Thymus (tissue), 11 donors: ENCODE measurements at regions not wholly inside any gene's neighbourhood (a gene's known extent, or its start where the extent isn't known, plus 50 kb on each side); places are given as distances from the start of the nearest gene placed in this dataset.
"Not testable (repeated sequence)": the region's sequence is repeated elsewhere in the genome, so short reads cannot be mapped to it uniquely, and the experiment has no call there.

Experiments used
- DNase-seq, 9 donors: peaks; one replicate each; pipeline ENCODE4 v3.0.0-alpha.2; 2013; ENCODE audit warnings: low spot score in 9 of 9, low read depth in 6 of 9, missing footprints in 1 of 9
- H3K27ac ChIP-seq, 2 donors: one replicate each; pipeline ENCODE4 v1.5.1; 2013; ENCODE audit warnings: control low read depth in 1 of 2, low read depth in 1 of 2, low read length in 1 of 2, mild to moderate bottlenecking in 1 of 2, moderate library complexity in 1 of 2
- H3K27me3 ChIP-seq, 2 donors: one replicate each; pipeline ENCODE4 v1.5.1; 2013; ENCODE audit warnings: low read length in 1 of 2; ENCODE audit not compliant: control insufficient read depth in 2 of 2, insufficient read depth in 1 of 2
- H3K36me3 ChIP-seq, 2 donors: one replicate each; pipeline ENCODE4 v1.5.1; 2013; ENCODE audit warnings: low read length in 1 of 2, mild to moderate bottlenecking in 1 of 2, moderate library complexity in 1 of 2; ENCODE audit not compliant: control insufficient read depth in 2 of 2, insufficient read depth in 2 of 2
- H3K4me1 ChIP-seq, 2 donors: one replicate each; pipeline ENCODE4 v1.5.1; 2013; ENCODE audit warnings: low read length in 2 of 2; ENCODE audit not compliant: control insufficient read depth in 2 of 2, insufficient read depth in 2 of 2
- H3K4me3 ChIP-seq, 2 donors: one replicate each; pipeline ENCODE4 v1.5.1; 2013; ENCODE audit warnings: low read length in 2 of 2, control low read depth in 1 of 2, mild to moderate bottlenecking in 1 of 2
- H3K9me3 ChIP-seq, 2 donors: one replicate each; pipeline ENCODE4 v1.5.1; 2013; ENCODE audit warnings: low read length in 1 of 2, mild to moderate bottlenecking in 1 of 2; ENCODE audit not compliant: control insufficient read depth in 2 of 2, insufficient read depth in 1 of 2
- WGBS: extraction: QIAGEN DNeasy Blood & Tissue Kit; methylation state at CpG from one replicate; pipeline ENCODE4 v1.1.7; 2013; 5-methylcytosine and 5-hydroxymethylcytosine counted together
- donor health status: healthy.

DNA sequence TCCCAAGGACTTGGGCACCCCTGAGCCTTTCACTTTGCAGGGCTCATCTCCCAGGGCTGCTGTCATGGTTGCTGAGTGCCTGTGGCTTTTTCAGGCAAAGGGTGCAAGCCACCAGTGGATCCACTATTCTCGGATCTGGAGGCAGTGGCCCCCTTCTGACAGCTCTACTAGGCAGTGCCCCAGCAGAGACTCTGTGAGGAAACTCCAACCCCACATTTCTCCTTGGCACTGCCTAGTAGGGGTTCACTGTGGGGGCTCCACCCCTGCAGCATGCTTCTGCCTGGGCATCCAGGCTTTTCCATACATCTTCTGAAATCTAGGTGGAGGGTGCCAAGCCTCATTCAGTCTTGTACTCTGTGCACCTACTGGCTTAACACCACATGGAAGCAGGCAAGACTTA, 675.0 kb upstream of the MBL2 start:
- 93% methylated on average over 1 of the region's 1 CpG for WGBS
- Histone ChIP-seq H3K4me1 (no peaks in the 10 kb centered on the region), H3K36me3 (no peaks in the 10 kb centered on the region), H3K9me3 (peaks cover 0 to 4% of the 10 kb centered on the region in 2 donors), H3K27me3 (no peaks in the 10 kb centered on the region), H3K4me3 (no peak overlapping the region), H3K27ac (no peak overlapping the region)
- DNase-seq: no peak

GRCh38 chr10:53441843-53442242, 669.3 kb upstream of the MBL2 start:
- H3K27me3 ChIP-seq: no peaks in the 10 kb centered on the region
- DNase-seq: no peak
- 99% methylated on average over 1 of the region's 1 CpG for WGBS
- H3K4me3 ChIP-seq: no peak overlapping the region
- no peaks in the 10 kb centered on the region for H3K36me3 ChIP-seq
- H3K9me3 ChIP-seq: no peaks in the 10 kb centered on the region
- H3K4me1 ChIP-seq: no peaks in the 10 kb centered on the region
- no peak overlapping the region for H3K27ac ChIP-seq

- Histone ChIP-seq H3K4me1 (no peaks in the 10 kb centered on the region), H3K4me3 (no peak overlapping the region), H3K27me3 (no peaks in the 10 kb centered on the region), H3K36me3 (no peaks in the 10 kb centered on the region), H3K9me3 (no peaks in the 10 kb centered on the region), H3K27ac (no peak overlapping the region)
- DNase-seq: no peak
- WGBS: 98% methylated on average over 3 of the region's 3 CpGs
Measured at GRCh38 chr10:53440601-53441000, 668.0 kb upstream of the MBL2 start.

DNA sequence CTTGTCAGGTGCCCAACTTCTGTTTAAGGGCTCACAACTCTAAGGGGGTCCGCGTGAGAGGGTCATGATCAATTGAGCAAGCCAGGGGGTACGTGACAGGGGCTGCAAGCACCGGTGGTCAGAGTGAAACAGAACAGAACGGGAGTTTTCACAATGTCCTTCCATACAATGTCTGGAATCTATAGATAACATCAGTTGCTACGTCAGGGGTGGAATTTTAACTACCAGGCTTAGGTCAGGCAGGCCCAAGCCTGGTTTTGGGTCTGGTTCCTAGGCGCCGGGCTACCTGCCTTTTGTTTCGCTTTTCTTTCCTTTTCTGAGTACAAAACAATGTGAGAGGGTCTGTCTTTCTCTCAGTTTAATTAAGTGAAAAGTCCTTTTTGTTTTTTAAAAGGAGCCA, 666.5 kb upstream of the MBL2 start:
- H3K4me3 ChIP-seq, H3K27ac ChIP-seq, H3K9me3 ChIP-seq, H3K27me3 ChIP-seq, H3K36me3 ChIP-seq, H3K4me1 ChIP-seq, DNase-seq: not testable (repeated sequence)
- 83% methylated on average over 9 of the region's 9 CpGs for WGBS

DNA sequence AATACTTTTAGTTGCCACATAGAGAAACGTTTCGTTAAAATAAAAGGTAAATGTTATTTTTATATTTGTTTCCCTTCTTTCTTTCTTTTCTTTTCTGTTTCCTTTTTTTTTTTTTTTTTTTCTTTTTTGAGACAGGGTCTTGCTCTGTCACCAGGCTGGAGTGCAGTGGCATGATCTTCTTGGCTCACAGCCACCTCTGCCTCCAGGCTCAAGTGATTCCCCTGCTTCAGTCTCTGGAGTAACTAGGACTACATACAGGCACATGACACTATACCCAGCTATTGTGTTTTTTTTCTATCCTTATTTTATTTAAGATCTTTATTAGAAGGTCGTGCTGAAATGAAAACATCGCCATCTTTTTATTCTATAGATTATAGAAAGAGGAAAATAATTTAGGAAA, 661.8 kb upstream of the MBL2 start:
- Histone ChIP-seq H3K27ac (no peak overlapping the region), H3K4me1 (no peaks in the 10 kb centered on the region), H3K4me3 (no peak overlapping the region), H3K27me3 (no peaks in the 10 kb centered on the region), H3K9me3 (no peaks in the 10 kb centered on the region), H3K36me3 (no peaks in the 10 kb centered on the region)
- WGBS: 89% methylated on average over 4 of the region's 4 CpGs
- no peak for DNase-seq

GRCh38 chr10:53432035-53432434, 659.5 kb upstream of the MBL2 start:
- H3K4me1 ChIP-seq: no peaks in the 10 kb centered on the region
- 85% methylated on average over 2 of the region's 2 CpGs for WGBS
- H3K27me3 ChIP-seq: no peaks in the 10 kb centered on the region
- H3K4me3 ChIP-seq: no peak overlapping the region
- no peaks in the 10 kb centered on the region for H3K9me3 ChIP-seq
- no peaks in the 10 kb centered on the region for H3K36me3 ChIP-seq
- H3K27ac ChIP-seq: no peak overlapping the region
- DNase-seq: no peak

DNA sequence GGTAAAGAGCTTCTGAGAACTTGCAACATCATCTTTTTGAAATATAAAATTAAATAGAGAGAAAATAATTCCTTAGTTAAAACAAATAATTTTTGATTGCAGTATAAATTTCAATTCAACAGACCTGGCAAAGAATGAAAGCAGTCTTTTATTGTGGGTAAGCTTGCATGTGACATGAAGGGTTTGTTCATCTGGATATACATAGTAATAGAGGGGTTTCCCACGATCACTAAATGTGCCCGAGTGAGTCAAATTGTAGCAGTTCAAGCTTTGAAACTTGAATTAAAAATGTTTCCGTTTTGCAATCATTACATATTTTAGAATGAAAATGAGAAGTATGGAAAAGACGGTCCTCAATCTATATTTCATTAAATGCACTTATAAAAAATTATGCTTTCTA, 658.4 kb upstream of the MBL2 start:
- no peaks in the 10 kb centered on the region for H3K4me1 ChIP-seq
- no peaks in the 10 kb centered on the region for H3K36me3 ChIP-seq
- 93% methylated on average over 4 of the region's 4 CpGs for WGBS
- H3K27me3 ChIP-seq: no peaks in the 10 kb centered on the region
- no peaks in the 10 kb centered on the region for H3K9me3 ChIP-seq
- no peak overlapping the region for H3K4me3 ChIP-seq
- no peak overlapping the region for H3K27ac ChIP-seq
- DNase-seq: no peak

GRCh38 chr10:53430127-53430891, 657.7 kb upstream of the MBL2 start:
- no peaks in the 10 kb centered on the region for H3K27me3 ChIP-seq
- no peaks in the 10 kb centered on the region for H3K9me3 ChIP-seq
- H3K4me3 ChIP-seq: no peak overlapping the region
- no peak for DNase-seq
- no peak overlapping the region for H3K27ac ChIP-seq
- WGBS: 67% methylated on average over 2 of the region's 2 CpGs
- no peaks in the 10 kb centered on the region for H3K36me3 ChIP-seq
- no peaks in the 10 kb centered on the region for H3K4me1 ChIP-seq

DNA sequence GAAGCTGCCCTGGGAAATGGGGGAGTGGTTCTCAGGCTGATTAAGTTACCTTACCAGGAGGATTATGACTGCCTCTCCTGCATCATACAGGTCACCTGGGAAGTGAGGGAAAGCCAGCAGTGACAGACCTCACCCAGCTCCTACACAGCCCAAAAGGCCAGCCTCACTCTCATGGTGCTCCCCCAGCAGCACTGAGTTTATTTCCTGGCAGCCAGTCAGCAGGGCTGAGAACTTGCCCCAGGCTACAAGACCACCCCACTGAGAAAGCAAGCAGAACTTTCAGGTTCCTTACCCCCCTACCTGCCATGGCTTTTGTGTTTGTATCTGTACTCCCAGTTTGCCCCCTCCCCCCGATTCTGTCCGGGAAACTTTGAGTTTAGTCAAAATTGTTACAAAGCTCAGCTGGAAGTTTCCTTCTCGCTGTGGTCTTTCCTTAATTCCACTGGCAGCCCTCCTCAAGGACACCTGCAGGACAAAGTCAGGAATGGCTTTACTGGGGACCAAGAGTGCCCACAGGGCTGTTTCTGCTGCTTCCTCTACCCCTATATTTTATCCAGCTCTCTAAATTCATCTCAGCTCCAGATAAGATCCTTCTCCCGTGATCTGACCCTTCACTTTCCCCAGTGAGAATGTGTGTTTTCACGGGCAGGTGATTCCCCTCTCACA, 649.8 kb upstream of the MBL2 start:
- Histone ChIP-seq H3K4me1 (no peaks in the 10 kb centered on the region), H3K27ac (no peak overlapping the region), H3K4me3 (no peak overlapping the region), H3K9me3 (peaks cover 0 to 5% of the 10 kb centered on the region in 2 donors), H3K36me3 (no peaks in the 10 kb centered on the region), H3K27me3 (no peaks in the 10 kb centered on the region)
- no peak for DNase-seq
- WGBS: 90% methylated on average over 5 of the region's 5 CpGs
